Panc1 (cell line): ENCODE measurements at regions not wholly inside any gene's neighbourhood (a gene's known extent, or its start where the extent isn't known, plus 50 kb on each side); places are given as distances from the start of the nearest gene placed in this dataset.
A peak's percentile ranks its signal among the peaks of the same experiment; 100 is the strongest.

Source experiments
- ATAC-seq: fragments of 200-7000 bp; cut with Tn5 transposase; 2 replicates; pipeline ENCODE4 v1.9.1; 2020; ENCODE audit warnings: mild to moderate bottlenecking, moderate library complexity
- BruUV-seq: library from RNA; stranded (reverse); fragments of 400-500 nt; replicated peaks from 2 replicates; lab custom pipeline; 2021; lab: Mats Ljungman, UMichigan
- CTCF ChIA-PET: fragments of 300-600 bp; sonication (Branson Sonifier 250); formaldehyde crosslinking; loops from one replicate; lab custom pipeline; 2022; ENCODE audit warnings: antibody characterized with exemption; lab: Charles Lee
- POLR2A ChIA-PET: fragments of 300-600 bp; sonication (Branson Sonifier 250); formaldehyde crosslinking; loops from one replicate; lab custom pipeline; 2022; ENCODE audit warnings: antibody characterized with exemption; lab: Charles Lee
- DNase-seq: peaks from one replicate; pipeline ENCODE4 v3.0.0-alpha.2; 2010; ENCODE audit warnings: low read depth, low spot score
- H3K27ac ChIP-seq: 2 replicates; pipeline ENCODE4 v1.5.1; 2011; ENCODE audit warnings: mild to moderate bottlenecking, low read length, inconsistent platforms
- H3K27me3 ChIP-seq: fragments of 200-500 bp; sonication (Bioruptor generic); 2 replicates; pipeline ENCODE4 v1.6.0; 2014; ENCODE audit warnings: low read length, inconsistent platforms; ENCODE audit not compliant: control insufficient read depth, insufficient read depth
- H3K36me3 ChIP-seq: fragments of 200-500 bp; sonication (Bioruptor generic); 2 replicates; pipeline ENCODE4 v1.5.1; 2014; ENCODE audit warnings: inconsistent platforms, mild to moderate bottlenecking, low read length, moderate library complexity; ENCODE audit not compliant: control insufficient read depth, insufficient read depth
- H3K4me1 ChIP-seq: 2 replicates; pipeline ENCODE4 v1.5.1; 2011; ENCODE audit warnings: inconsistent platforms, mild to moderate bottlenecking, low read length, moderate library complexity; ENCODE audit not compliant: control insufficient read depth, insufficient read depth
- H3K4me3 ChIP-seq, 2 experiments: 2 replicates each; pipeline ENCODE4 v1.5.1; 2011 to 2012; ENCODE audit warnings: low read depth in 2 of 2, low read length in 2 of 2, mild to moderate bottlenecking in 2 of 2, inconsistent platforms in 1 of 2, moderate library complexity in 1 of 2
- H3K9me3 ChIP-seq: fragments of 200-500 bp; sonication (Bioruptor generic); 2 replicates; pipeline ENCODE4 v1.5.1; 2014; ENCODE audit warnings: low read depth, mild to moderate bottlenecking, inconsistent platforms, low read length, moderate library complexity; ENCODE audit not compliant: control insufficient read depth, insufficient read depth
- POLR2AphosphoS5 ChIP-seq: IDR thresholded peaks from 2 replicates; pipeline ENCODE4 v1.6.1; 2012; ENCODE audit warnings: mild to moderate bottlenecking, low read depth, low read length, moderate library complexity
- SIN3A ChIP-seq: IDR thresholded peaks from 2 replicates; pipeline ENCODE4 v1.6.1; 2012; ENCODE audit warnings: low read depth, mild to moderate bottlenecking, low read length, moderate library complexity, borderline replicate concordance; ENCODE audit not compliant: insufficient read depth
- TCF7L2 ChIP-seq: IDR thresholded peaks from 2 replicates; pipeline ENCODE4 v1.6.1; 2011; ENCODE audit warnings: mild to moderate bottlenecking, low read depth, low read length, inconsistent platforms
- in situ Hi-C: cut with HindIII; loops from 2 replicates; pipeline ENCODE4 v1.10.0; 2016; ENCODE audit warnings: low sequenced_read_pairs, low pct_unique_long_range_greater_than_20kb
- intact Hi-C: fragments of 100-400 bp; cut with micrococcal nuclease; formaldehyde crosslinking; loops from one replicate; pipeline ENCODE4 v1.10.0; 2022; ENCODE audit not compliant: unreplicated experiment
- TF ChIP-seq, protein P1 (sequence below): fragments of 450-650 bp; IDR thresholded peaks from 2 replicates; pipeline ENCODE4 v1.5.1; 2017; ENCODE audit warnings: mild to moderate bottlenecking
- TF ChIP-seq, protein P2 (sequence below), 2 experiments: IDR thresholded peaks; 2 replicates each; pipeline ENCODE4 v1.6.1; 2011 to 2012; ENCODE audit warnings: low read depth in 2 of 2, control low read depth in 1 of 2, low read length in 1 of 2, mild to moderate bottlenecking in 1 of 2, moderate library complexity in 1 of 2; ENCODE audit not compliant: insufficient read depth in 1 of 2

DNA sequence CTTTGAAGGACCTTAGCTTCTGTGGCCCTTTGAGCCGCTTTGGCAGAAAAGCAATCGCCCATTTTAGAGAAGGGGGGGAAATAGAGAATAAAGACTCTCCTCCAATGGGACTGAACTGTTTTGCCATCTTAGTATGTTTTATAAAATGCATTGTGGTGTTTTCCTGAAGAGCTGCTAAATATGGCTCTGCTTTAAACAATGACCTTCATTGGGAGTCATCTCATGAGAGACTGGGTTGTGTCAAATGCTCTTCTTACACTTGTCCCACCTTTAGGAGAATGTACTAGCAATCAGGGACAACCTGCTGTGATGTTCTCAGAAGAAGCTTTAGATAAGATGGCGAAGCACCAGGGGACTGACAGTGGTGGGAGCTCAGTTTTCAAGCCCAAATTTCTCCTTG is 418.9 kb upstream of the POU3F3 start:
- no peaks in the 10 kb centered on the region for H3K36me3 ChIP-seq
- ChIA-PET POLR2A (interaction anchor here (0.7 kb wide), 1 partner anchor 98 kb away, joined by 12 read pairs; no protein-coding TSS in a partner anchor), CTCF (no interaction called here)
- intact Hi-C loops (no loop called here), in situ Hi-C loops (no loop called here)
- no peaks in the 10 kb centered on the region for H3K9me3 ChIP-seq
- H3K27me3 ChIP-seq, result peaks cover 3% of the 10 kb centered on the region; the same call in 1 of the 2 replicates
- no peak overlapping the region for H3K27ac ChIP-seq
- TF ChIP-seq, protein P1, sequence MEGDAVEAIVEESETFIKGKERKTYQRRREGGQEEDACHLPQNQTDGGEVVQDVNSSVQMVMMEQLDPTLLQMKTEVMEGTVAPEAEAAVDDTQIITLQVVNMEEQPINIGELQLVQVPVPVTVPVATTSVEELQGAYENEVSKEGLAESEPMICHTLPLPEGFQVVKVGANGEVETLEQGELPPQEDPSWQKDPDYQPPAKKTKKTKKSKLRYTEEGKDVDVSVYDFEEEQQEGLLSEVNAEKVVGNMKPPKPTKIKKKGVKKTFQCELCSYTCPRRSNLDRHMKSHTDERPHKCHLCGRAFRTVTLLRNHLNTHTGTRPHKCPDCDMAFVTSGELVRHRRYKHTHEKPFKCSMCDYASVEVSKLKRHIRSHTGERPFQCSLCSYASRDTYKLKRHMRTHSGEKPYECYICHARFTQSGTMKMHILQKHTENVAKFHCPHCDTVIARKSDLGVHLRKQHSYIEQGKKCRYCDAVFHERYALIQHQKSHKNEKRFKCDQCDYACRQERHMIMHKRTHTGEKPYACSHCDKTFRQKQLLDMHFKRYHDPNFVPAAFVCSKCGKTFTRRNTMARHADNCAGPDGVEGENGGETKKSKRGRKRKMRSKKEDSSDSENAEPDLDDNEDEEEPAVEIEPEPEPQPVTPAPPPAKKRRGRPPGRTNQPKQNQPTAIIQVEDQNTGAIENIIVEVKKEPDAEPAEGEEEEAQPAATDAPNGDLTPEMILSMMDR, result no peak
- TF ChIP-seq POLR2AphosphoS5 (no peak), SIN3A (no peak), TCF7L2 (no peak)
- TF ChIP-seq, protein P2, sequence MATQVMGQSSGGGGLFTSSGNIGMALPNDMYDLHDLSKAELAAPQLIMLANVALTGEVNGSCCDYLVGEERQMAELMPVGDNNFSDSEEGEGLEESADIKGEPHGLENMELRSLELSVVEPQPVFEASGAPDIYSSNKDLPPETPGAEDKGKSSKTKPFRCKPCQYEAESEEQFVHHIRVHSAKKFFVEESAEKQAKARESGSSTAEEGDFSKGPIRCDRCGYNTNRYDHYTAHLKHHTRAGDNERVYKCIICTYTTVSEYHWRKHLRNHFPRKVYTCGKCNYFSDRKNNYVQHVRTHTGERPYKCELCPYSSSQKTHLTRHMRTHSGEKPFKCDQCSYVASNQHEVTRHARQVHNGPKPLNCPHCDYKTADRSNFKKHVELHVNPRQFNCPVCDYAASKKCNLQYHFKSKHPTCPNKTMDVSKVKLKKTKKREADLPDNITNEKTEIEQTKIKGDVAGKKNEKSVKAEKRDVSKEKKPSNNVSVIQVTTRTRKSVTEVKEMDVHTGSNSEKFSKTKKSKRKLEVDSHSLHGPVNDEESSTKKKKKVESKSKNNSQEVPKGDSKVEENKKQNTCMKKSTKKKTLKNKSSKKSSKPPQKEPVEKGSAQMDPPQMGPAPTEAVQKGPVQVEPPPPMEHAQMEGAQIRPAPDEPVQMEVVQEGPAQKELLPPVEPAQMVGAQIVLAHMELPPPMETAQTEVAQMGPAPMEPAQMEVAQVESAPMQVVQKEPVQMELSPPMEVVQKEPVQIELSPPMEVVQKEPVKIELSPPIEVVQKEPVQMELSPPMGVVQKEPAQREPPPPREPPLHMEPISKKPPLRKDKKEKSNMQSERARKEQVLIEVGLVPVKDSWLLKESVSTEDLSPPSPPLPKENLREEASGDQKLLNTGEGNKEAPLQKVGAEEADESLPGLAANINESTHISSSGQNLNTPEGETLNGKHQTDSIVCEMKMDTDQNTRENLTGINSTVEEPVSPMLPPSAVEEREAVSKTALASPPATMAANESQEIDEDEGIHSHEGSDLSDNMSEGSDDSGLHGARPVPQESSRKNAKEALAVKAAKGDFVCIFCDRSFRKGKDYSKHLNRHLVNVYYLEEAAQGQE (IDR thresholded peaks at IDR 0.05; ENCODE audit: insufficient read depth in 1 of 2, low read depth in 2 of 2, low read length in 1 of 2), result no peak
- no peaks in the 10 kb centered on the region for H3K4me1 ChIP-seq
- DNase-seq (no peak), ATAC-seq (no peak)
- BruUV-seq, result no TSS peak
- H3K4me3 ChIP-seq, result peak overlapping the region in 1 of 2 experiments; percentile 31; a peak in 1 of 4 replicates

DNA sequence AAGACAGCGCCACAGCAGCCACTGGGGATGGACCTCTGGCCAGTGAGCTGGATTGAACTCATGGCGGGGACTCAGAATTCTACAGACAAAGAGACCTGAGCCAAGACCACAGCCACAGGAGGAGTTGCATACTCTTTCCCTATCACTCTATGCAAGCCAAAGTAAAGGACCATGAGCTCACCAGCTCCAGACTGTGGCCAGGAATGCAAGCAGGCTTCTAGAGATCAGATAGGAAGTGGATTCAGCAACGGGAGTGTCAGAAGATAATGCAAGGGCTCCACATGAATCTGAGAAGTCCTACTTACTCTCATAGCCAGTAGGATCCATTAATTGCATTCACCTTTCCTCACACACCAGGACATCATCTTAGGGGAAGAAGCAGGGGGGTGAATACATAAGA is 415.4 kb upstream of the POU3F3 start:
- in situ Hi-C loops, result no loop called here
- no peak overlapping the region for H3K27ac ChIP-seq
- ATAC-seq (no peak), DNase-seq (no peak)
- H3K27me3 ChIP-seq, result peaks cover 3% of the 10 kb centered on the region; the same call in 1 of the 2 replicates
- H3K4me1 ChIP-seq, result no peaks in the 10 kb centered on the region
- intact Hi-C loops, result no loop called here
- CTCF ChIA-PET, result no interaction called here
- H3K9me3 ChIP-seq, result no peaks in the 10 kb centered on the region
- H3K4me3 ChIP-seq, result no peak overlapping the region
- no peak for TF ChIP-seq TCF7L2
- no peak for TF ChIP-seq SIN3A
- no peak for TF ChIP-seq POLR2AphosphoS5
- POLR2A ChIA-PET, result no interaction called here
- BruUV-seq, result no TSS peak
- H3K36me3 ChIP-seq, result no peaks in the 10 kb centered on the region

DNA sequence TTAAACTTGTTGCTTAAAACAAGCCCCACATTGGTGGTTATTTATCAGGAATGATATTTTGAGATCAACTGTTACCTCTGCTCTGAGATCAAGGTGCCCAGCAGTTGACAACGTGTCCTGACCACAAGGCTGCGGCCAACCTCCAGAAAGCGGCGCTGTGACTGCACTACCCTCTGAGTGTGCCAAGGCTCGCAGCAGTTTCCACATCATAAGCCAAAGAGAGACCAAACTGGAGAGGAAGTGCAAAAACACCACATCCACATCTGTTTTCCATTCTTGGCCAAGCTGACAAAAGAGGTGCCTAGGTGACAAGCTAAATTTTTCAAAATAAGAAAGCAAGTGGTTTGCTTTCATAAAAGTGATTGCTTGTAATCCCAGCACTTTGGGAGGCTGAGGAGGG is 410.8 kb upstream of the POU3F3 start:
- TF ChIP-seq POLR2AphosphoS5, result no peak
- TF ChIP-seq, protein P2 (IDR thresholded peaks at IDR 0.05; ENCODE audit: insufficient read depth in 1 of 2, low read depth in 2 of 2, low read length in 1 of 2), result no peak
- TF ChIP-seq, protein P1, result no peak
- TF ChIP-seq TCF7L2, result no peak
- TF ChIP-seq SIN3A, result no peak
- no peaks in the 10 kb centered on the region for H3K9me3 ChIP-seq
- ChIA-PET CTCF (no interaction called here), POLR2A (no interaction called here)
- no peaks in the 10 kb centered on the region for H3K4me1 ChIP-seq
- H3K36me3 ChIP-seq, result no peaks in the 10 kb centered on the region
- BruUV-seq, result no TSS peak
- ATAC-seq (no peak), DNase-seq (no peak)
- H3K27me3 ChIP-seq, result no peaks in the 10 kb centered on the region
- no peak overlapping the region for H3K27ac ChIP-seq
- in situ Hi-C loops, result no loop called here
- intact Hi-C loops, result no loop called here
- H3K4me3 ChIP-seq, result no peak overlapping the region
